ENCODE measurements at regions not wholly inside any gene's neighbourhood (a gene's known extent, or its start where the extent isn't known, plus 50 kb on each side); places are given as distances from the start of the nearest gene placed in this dataset.

DNA sequence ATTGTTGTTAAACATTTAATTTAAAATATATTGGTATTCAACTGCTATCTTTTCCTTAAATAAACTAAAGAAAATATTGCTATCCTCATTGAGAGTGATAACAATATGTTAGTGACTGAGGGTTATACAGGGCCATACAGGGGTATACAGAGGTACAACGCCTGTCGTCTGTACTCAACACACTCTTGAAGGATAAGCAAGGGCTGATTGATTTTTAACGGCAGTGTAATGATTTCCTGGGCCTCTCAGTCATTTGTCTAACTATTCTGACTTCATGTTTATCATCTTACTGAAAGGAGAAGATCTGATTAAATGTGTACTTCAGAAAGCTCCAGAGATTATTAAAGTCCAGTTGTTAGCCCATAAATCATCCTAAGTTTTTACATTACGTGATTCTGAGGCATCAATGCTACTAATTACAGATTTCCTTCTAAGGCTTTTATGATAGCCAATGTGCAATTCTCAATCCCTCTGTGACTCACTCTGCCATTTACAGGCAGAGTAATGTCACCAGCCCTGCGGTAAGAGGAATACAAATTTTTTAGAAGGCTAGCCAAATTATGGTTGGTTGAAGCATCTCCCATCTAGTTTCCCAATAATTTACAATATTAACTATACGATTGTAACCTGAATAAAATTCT, 893.0 kb upstream of the CHAC2 start:
- no peak overlapping the region for H3K4me3 ChIP-seq (ENCODE audit: low read depth, low read length)
- DNase-seq (ENCODE audit: low read depth) = no peak

GRCh38 chr2:52862801-52863200, 904.8 kb upstream of the CHAC2 start:
- no peak for DNase-seq (ENCODE audit: low read depth)
- H3K4me3 ChIP-seq (ENCODE audit: low read depth, low read length) = no peak overlapping the region

DNA sequence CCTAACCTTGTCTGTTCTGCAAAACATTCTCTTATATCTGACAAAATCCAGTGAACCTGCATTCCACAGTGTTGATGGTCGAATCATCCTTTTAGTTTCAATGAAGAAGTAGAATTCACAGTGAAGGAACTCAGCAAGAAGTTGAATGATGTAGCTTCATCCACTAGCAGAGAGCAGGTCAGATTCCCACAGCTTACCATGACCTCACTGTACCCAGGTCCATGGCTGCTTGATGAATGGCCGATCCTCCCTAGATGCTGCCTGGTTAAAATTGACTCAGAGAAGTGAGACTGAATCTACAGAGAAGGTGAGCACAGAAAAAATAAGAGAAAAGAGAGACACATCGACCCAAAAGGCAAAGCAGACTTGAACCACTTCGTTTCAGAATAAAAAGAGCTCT, 906.0 kb upstream of the CHAC2 start:
- DNase-seq (ENCODE audit: low read depth) = no peak

GRCh38 chr2:52859065-52859464, 908.5 kb upstream of the CHAC2 start:
- no peak for DNase-seq (ENCODE audit: low read depth)
- H3K4me3 ChIP-seq (ENCODE audit: low read depth, low read length) = no peak overlapping the region

More for the DNA sequence above, 906.0 kb upstream of the CHAC2 start:
- no peak overlapping the region for H3K4me3 ChIP-seq (ENCODE audit: low read depth, low read length)

DNA sequence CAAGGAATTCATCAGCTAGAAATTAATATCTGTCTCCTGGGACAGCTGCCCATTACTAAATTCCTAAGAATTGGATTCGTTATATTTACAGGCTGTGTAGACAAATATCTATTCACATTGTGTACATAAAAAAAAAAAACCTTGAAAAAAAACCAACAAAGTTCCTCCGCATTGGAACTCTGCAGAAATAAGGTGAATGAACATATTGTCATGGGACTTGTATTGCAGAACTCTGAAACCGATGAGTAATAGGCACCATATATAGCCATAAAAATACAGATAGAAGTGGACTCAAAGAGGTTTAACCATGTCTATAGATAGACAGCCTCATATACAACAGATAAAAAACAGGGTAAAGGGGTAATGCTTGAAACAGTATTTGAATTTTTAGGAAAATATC, 909.9 kb upstream of the CHAC2 start:
- DNase-seq (ENCODE audit: low read depth) = no peak
- H3K4me3 ChIP-seq (ENCODE audit: low read depth, low read length) = no peak overlapping the region

GRCh38 chr2:52852006-52852405, 915.6 kb upstream of the CHAC2 start:
- no peak for DNase-seq (ENCODE audit: low read depth)
- H3K4me3 ChIP-seq (ENCODE audit: low read depth, low read length) = no peak overlapping the region

DNA sequence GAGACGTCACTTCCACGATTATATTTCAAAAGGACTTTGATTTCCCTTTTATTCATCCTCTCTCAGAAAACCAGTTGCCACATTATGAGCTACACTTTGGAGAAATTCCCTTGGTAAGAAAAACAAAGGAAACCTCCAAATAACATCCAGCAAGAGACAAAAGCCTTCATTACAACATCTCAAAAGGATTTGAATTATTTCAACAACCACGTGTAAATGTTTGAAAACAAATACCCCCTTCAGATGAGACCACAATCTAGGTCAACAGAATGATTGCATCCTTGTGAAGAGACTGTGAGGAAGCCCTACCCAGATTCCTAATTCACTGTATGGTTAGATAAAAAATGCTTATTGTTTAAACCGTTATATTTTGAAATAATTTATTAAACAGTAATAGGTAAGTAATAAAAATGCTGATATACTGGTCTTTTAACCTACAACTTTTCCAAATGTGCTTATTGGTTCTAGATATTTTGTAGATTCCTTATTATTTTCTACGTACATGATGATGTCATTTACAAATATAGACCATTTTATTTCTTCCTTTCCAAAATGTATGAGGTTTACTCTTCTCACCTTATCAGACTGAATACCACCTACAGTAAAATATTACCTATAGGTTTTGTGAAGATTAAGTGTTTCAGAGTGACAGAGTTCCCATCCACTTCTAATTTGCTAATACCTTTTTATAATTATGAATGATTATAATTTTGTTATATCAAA, 922.7 kb upstream of the CHAC2 start:
- no peak overlapping the region for H3K4me3 ChIP-seq (ENCODE audit: low read depth, low read length)
- DNase-seq (ENCODE audit: low read depth) = no peak

DNA sequence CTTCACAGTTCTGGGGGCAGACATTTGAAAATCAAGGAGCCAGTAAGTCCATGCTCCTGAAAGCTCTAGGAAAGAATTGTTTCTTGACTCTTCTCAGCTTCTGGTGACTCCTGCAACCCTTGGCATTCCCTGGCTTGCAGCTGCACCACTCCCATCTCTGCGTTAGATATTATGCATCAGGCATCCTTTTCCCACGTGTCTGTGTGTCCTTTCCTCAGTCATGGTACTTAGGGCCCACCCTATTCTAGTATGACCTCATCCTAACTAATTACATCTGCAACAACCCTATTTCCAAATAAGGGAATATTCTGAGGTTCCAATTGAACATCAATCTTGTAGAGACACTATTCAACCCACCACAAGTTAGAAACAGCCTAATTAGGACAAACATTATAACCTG, 931.7 kb upstream of the CHAC2 start:
- DNase-seq (ENCODE audit: low read depth) = no peak

DNA sequence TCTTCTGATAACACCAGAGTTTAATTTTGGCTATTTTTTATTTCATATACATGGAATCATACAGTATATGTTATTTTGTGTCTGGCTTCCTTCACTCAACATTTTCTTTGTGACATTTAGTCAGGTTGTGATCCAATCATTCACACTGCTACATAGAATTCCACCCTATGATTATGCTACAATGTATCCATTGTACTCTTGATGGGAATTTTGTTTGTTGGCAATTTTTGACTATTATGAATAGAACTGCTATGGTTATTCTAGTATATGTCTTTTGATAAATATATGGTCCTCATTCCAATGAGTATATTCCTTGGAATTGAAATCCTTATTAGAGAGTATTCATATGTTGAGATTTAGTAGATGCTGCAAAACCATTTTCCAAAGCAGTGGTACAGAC, 936.4 kb upstream of the CHAC2 start:
- H3K4me3 ChIP-seq (ENCODE audit: low read depth, low read length) = no peak overlapping the region
- no peak for DNase-seq (ENCODE audit: low read depth)

More for the DNA sequence above, 931.7 kb upstream of the CHAC2 start:
- no peak overlapping the region for H3K4me3 ChIP-seq (ENCODE audit: low read depth, low read length)

DNA sequence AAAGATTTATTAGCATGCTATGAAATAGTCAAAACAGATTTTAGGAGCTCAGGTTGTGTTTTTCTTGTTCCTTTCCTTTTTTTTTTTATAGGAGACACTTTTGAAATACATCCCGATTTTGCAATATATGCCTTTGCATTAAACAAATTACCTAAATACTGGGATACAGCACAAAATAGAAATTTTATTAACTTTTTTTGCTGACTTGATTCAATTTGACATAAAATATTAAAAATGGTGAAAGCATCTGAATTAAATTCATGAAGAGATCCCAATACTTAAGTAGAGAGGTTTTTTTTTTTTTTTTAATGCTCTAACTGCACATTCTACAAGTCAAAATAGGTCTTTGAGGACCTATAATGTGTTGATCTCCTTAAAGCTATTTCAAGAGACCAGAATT, 939.5 kb upstream of the CHAC2 start:
- no peak overlapping the region for H3K4me3 ChIP-seq (ENCODE audit: low read depth, low read length)
- no peak for DNase-seq (ENCODE audit: low read depth)

GRCh38 chr2:52821631-52822030, 946.0 kb upstream of the CHAC2 start:
- no peak for DNase-seq (ENCODE audit: low read depth)

DNA sequence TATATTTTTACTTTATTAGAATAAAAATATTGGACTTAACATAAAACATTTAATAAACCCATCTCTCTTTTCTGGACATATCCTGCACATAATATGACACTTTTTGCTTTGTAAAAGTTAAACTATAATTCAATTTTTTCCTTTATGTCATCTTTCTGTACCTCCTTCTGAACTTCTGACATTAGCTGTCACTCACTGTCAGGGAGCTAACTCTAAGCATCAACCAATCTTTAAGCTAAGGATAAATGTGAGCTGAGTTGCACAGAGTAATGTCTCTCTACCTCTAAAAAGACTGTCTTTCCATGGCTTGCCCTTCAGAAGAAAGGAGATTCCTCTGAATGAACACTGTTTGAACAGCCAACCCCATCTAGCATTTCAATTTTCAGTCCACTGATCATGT, 948.6 kb upstream of the CHAC2 start:
- DNase-seq (ENCODE audit: low read depth) = no peak
- no peak overlapping the region for H3K4me3 ChIP-seq (ENCODE audit: low read depth, low read length)

More at GRCh38 chr2:52821631-52822030, 946.0 kb upstream of the CHAC2 start:
- no peak overlapping the region for H3K4me3 ChIP-seq (ENCODE audit: low read depth, low read length)

GRCh38 chr2:52810460-52810859, 957.1 kb upstream of the CHAC2 start:
- H3K4me3 ChIP-seq (ENCODE audit: low read depth, low read length) = no peak overlapping the region
- DNase-seq (ENCODE audit: low read depth) = peak; percentile 5

GRCh38 chr2:52805901-52806410, 961.6 kb upstream of the CHAC2 start:
- DNase-seq (ENCODE audit: low read depth) = no peak
- H3K4me3 ChIP-seq (ENCODE audit: low read depth, low read length) = no peak overlapping the region

- no peak overlapping the region for H3K4me3 ChIP-seq (ENCODE audit: low read depth, low read length)
- no peak for DNase-seq (ENCODE audit: low read depth)
Observed at GRCh38 chr2:52794581-52794980, 973.0 kb upstream of the CHAC2 start.

DNA sequence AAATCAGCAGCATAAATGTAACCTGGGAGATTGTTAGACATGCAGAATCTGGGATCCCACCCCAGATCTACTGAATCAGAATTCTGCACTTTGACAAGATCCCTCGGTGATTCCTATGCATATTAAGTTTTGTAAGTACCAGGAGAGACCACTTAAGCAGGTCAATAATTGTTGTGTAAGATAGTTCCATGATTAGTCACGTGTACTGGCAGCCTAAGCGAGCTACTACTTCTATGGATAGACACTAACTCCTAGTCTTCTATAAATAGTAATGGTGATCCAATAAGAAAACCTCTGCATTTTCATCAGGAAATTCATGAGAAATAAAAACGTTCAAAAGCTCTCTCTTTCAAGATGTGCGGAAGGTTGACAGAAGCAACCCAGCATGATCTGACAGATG, 988.2 kb upstream of the CHAC2 start:
- H3K4me3 ChIP-seq (ENCODE audit: low read depth, low read length) = no peak overlapping the region
- no peak for DNase-seq (ENCODE audit: low read depth)

DNA sequence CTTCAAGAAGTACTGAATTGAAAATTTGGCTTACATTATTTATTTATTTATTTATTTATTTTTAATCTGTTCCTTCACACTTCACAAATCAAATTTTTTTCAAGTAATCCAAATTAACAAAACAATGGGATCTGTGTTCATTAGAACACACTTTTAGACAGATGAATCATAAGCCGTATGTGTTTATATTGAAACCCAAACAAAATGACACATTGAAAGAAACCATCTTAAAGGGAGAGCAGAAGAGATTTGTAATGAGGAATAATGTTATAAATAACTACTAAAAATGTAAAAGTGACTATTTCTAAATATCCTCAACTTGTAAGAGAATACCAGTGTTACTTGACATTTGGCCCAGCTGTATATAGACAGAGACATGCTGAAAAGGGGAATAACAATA, 991.0 kb upstream of the CHAC2 start:
- no peak for DNase-seq (ENCODE audit: low read depth)
- no peak overlapping the region for H3K4me3 ChIP-seq (ENCODE audit: low read depth, low read length)

GRCh38 chr2:52775674-52776073, 991.9 kb upstream of the CHAC2 start:
- DNase-seq (ENCODE audit: low read depth) = no peak
- no peak overlapping the region for H3K4me3 ChIP-seq (ENCODE audit: low read depth, low read length)

DNA sequence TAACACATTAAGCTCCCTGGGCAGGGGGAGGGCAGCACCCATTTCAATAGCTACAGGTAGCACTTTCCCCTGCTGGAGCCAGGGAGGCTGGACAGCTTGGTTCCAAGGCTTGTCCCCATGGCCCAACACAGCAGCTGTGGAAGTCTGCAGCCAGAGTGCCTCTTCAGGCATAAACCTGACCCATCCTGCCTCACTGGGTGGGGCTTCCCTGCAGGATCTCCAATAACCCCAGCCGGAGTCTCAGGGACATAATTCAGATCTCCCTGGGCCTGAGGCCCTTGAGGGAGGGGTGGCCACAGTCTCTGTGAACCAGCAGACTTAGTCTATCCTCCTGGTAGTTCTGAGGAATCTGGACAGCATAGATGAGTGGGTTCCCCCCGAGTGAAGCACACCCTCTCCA, 1001.9 kb upstream of the CHAC2 start:
- no peak for DNase-seq (ENCODE audit: low read depth)
- no peak overlapping the region for H3K4me3 ChIP-seq (ENCODE audit: low read depth, low read length)

GRCh38 chr2:52749764-52750163, 1017.8 kb upstream of the CHAC2 start:
- H3K4me3 ChIP-seq (ENCODE audit: low read depth, low read length) = no peak overlapping the region
- DNase-seq (ENCODE audit: low read depth) = no peak

DNA sequence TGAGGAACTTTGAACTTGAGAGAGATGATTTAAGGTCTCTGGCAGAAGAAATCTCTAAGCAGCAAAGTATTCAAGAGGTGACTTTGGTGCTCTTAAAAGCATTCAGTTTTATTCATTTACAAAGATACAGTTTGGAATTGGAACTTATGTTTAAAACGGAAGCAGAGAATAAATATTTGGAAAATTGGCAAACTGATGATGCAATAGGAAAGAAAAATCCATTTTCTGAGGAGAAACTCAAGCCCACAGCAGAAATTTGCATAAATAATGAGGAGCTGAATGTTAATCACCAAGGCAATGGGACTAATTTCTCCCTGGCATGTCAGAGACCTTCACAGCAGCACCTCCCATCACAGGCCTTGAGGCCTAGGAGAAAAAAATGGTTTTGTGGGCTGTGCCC, 1022.5 kb upstream of the CHAC2 start:
- no peak overlapping the region for H3K4me3 ChIP-seq (ENCODE audit: low read depth, low read length)
- no peak for DNase-seq (ENCODE audit: low read depth)
